B cell (primary cell): ENCODE measurements at regions not wholly inside any gene's neighbourhood (a gene's known extent, or its start where the extent isn't known, plus 50 kb on each side); places are given as distances from the start of the nearest gene placed in this dataset.

Source experiments
- ATAC-seq: fragments of 200-7000 bp; cut with Tn5 transposase; one replicate; pipeline ENCODE4 v1.10.0; 2021; ENCODE audit warnings: low read depth, mild to moderate bottlenecking, moderate number of reproducible peaks, moderate library complexity
- CTCF ChIA-PET: fragments of 350-600 bp; sonication (Branson Sonifier 250); formaldehyde crosslinking; loops from one replicate; lab custom pipeline; 2021; ENCODE audit warnings: antibody characterized with exemption, inconsistent platforms; lab: Charles Lee
- POLR2A ChIA-PET: fragments of 350-600 bp; sonication (Branson Sonifier 250); formaldehyde crosslinking; loops from one replicate; lab custom pipeline; 2021; ENCODE audit warnings: antibody characterized with exemption; lab: Charles Lee
- DNase-seq: peaks from one replicate; pipeline ENCODE4 v3.0.0; 2013
- H2AFZ ChIP-seq: 2 replicates; pipeline ENCODE4 v1.6.1; 2012; ENCODE audit warnings: mild to moderate bottlenecking, low read depth, low read length; ENCODE audit not compliant: insufficient read depth, poor library complexity, severe bottlenecking
- H3K27ac ChIP-seq, 2 donors: 1 replicate in 1 of 2; 2 replicates in 1 of 2; pipeline ENCODE4 v1.5.1; 2012 to 2013; ENCODE audit warnings: low read length in 2 of 2, mild to moderate bottlenecking in 2 of 2, moderate library complexity in 1 of 2
- H3K27me3 ChIP-seq, 4 experiments: fragments of 200-600 bp in 1 of 4; sonication (generic) in 1 of 4; replicated peaks in 1 of 4; 1 replicate in 2 of 4; 2 replicates in 2 of 4; pipeline versions ENCODE4 v1.6.1 to v1.7.0; 2013 to 2016; ENCODE audit warnings: low read length in 3 of 4, mild to moderate bottlenecking in 2 of 4, mixed read lengths in 1 of 4, moderate library complexity in 1 of 4; ENCODE audit not compliant: insufficient read depth in 4 of 4, control insufficient read depth in 3 of 4; ENCODE audit errors: control extremely low read depth in 1 of 4
- H3K36me3 ChIP-seq, 2 experiments: replicated peaks in 1 of 2; 1 replicate in 1 of 2; 2 replicates in 1 of 2; pipeline versions ENCODE4 v1.6.1 to v1.7.1; 2013; ENCODE audit warnings: low read length in 1 of 2; ENCODE audit not compliant: insufficient read depth in 2 of 2, control insufficient read depth in 1 of 2; ENCODE audit errors: control extremely low read depth in 1 of 2, extremely low read depth in 1 of 2
- H3K4me1 ChIP-seq, 2 donors: fragments of 200-600 bp in 1 of 2; sonication (generic) in 1 of 2; 1 replicate in 1 of 2; 2 replicates in 1 of 2; pipeline versions ENCODE4 v1.5.1 to v1.6.1; 2013 to 2017; ENCODE audit warnings: low read length in 2 of 2; ENCODE audit not compliant: control insufficient read depth in 2 of 2, insufficient read depth in 2 of 2
- H3K4me2 ChIP-seq: replicated peaks from 2 replicates; pipeline ENCODE3; 2012; ENCODE audit warnings: mild to moderate bottlenecking, low read depth, low read length; ENCODE audit not compliant: poor library complexity, severe bottlenecking
- H3K4me3 ChIP-seq, 5 experiments: fragments of 200-600 bp in 1 of 5; sonication (generic) in 1 of 5; 1 replicate in 3 of 5; 2 replicates in 2 of 5; pipeline versions ENCODE4 v1.5.1 to v1.7.0; 2011 to 2016; ENCODE audit warnings: low read length in 4 of 5, mild to moderate bottlenecking in 4 of 5, low read depth in 2 of 5, control low read depth in 1 of 5, moderate library complexity in 1 of 5; ENCODE audit not compliant: insufficient read depth in 1 of 5; ENCODE audit errors: control extremely low read depth in 1 of 5, extremely low read depth in 1 of 5
- H3K79me2 ChIP-seq: fragments of 200-600 bp; sonication (generic); one replicate; pipeline ENCODE4 v1.6.0; 2016; ENCODE audit warnings: low read length; ENCODE audit not compliant: control insufficient read depth, insufficient read depth
- H3K9ac ChIP-seq: fragments of 200-600 bp; sonication (generic); 2 replicates; pipeline ENCODE4 v1.6.1; 2017; ENCODE audit warnings: mild to moderate bottlenecking, low read length, moderate library complexity
- H3K9me3 ChIP-seq, 3 donors: one replicate each; pipeline versions ENCODE4 v1.6.1 to v1.7.1; 2013; ENCODE audit warnings: low read length in 2 of 3; ENCODE audit not compliant: control insufficient read depth in 2 of 3, insufficient read depth in 1 of 3; ENCODE audit errors: control extremely low read depth in 1 of 3
- H4K20me1 ChIP-seq: 2 replicates; pipeline ENCODE4 v1.6.0; 2012; ENCODE audit warnings: mild to moderate bottlenecking, low read length; ENCODE audit not compliant: insufficient read depth, control insufficient read depth, poor library complexity, severe bottlenecking
- H3K27ac Mint-ChIP-seq: one replicate; pipeline ENCODE4 v1.8.0; 2021; ENCODE audit warnings: mixed read lengths
- H3K27me3 Mint-ChIP-seq: one replicate; pipeline ENCODE4 v1.8.0; 2021; ENCODE audit warnings: mixed read lengths
- H3K4me1 Mint-ChIP-seq: one replicate; pipeline ENCODE4 v1.8.0; 2021; ENCODE audit warnings: mixed read lengths
- H3K4me3 Mint-ChIP-seq: one replicate; pipeline ENCODE4 v1.8.0; 2021; ENCODE audit warnings: mixed read lengths
- H3K9me3 Mint-ChIP-seq: one replicate; pipeline ENCODE4 v1.8.0; 2022; ENCODE audit warnings: mixed read lengths; ENCODE audit not compliant: insufficient read depth
- EZH2 ChIP-seq: IDR thresholded peaks from 2 replicates; pipeline ENCODE4 v1.6.1; 2012; ENCODE audit warnings: borderline replicate concordance, low read depth, mild to moderate bottlenecking, moderate library complexity, low read length; ENCODE audit not compliant: insufficient read depth, poor library complexity, severe bottlenecking
- WGBS: methylation state at CpG from one replicate; pipeline ENCODE4 v1.1.5; 2013; ENCODE audit warnings: missing lambda C conversion rate; ENCODE audit not compliant: insufficient coverage; 5-methylcytosine and 5-hydroxymethylcytosine counted together
- intact Hi-C: fragments of 100-400 bp; cut with micrococcal nuclease; formaldehyde crosslinking; loops from one replicate; pipeline ENCODE4 v1.10.0; 2022
- TF ChIP-seq, protein P1 (sequence below): fragments of 200-600 bp; IDR thresholded peaks from one replicate; pipeline ENCODE4 v1.8.0; 2022; ENCODE audit warnings: antibody characterized with exemption, mild to moderate bottlenecking

DNA sequence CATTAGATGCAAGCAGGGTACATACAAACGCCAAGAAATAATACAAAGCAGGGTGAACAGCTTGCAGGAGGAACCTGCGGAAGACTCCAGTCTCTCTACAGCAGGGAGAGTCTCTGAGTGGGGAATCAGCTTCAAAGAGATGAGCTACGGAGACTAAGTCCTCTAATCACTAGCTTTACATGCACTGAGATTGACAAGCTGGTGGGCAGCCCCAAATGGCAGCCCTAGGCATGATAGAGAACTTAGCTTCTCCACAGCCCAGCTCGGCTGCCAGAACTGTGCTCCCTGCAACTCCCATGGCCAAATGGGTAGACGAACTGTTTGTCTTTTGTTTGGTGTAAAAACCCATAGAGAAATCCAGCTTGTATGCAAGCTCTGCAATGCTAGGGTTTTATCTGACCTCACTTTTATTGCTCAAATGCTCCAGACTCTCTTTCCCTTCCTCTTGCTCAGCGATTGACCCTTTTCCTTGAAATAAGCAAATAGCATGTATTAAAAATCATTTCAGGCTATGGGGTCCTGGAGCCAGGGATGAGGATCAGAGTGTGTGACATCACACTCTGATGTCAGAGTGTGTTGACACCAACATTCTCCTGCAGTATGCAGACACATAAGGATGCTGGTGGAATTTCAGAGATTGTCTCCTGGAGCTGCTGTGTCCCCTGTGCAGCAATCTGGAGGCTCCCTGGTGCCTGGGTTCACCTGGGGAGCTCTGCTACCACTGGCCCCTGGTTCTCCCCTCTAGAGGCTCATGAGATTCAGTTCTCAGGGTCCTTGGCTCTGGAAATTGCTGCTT lies 238.5 kb downstream of the TTLL7 start:
- peak overlapping the region; percentile 4 for H2AFZ ChIP-seq
- TF ChIP-seq EZH2 = no peak
- TF ChIP-seq, protein P1, sequence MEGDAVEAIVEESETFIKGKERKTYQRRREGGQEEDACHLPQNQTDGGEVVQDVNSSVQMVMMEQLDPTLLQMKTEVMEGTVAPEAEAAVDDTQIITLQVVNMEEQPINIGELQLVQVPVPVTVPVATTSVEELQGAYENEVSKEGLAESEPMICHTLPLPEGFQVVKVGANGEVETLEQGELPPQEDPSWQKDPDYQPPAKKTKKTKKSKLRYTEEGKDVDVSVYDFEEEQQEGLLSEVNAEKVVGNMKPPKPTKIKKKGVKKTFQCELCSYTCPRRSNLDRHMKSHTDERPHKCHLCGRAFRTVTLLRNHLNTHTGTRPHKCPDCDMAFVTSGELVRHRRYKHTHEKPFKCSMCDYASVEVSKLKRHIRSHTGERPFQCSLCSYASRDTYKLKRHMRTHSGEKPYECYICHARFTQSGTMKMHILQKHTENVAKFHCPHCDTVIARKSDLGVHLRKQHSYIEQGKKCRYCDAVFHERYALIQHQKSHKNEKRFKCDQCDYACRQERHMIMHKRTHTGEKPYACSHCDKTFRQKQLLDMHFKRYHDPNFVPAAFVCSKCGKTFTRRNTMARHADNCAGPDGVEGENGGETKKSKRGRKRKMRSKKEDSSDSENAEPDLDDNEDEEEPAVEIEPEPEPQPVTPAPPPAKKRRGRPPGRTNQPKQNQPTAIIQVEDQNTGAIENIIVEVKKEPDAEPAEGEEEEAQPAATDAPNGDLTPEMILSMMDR = no peak
- peak overlapping the region; percentile 68 for H3K4me3 Mint-ChIP-seq

More for the DNA sequence above, 238.5 kb downstream of the TTLL7 start:
- no peaks in the 10 kb centered on the region for H3K27me3 ChIP-seq
- no peaks in the 10 kb centered on the region for H4K20me1 ChIP-seq
- peaks cover 27 to 40% of the 10 kb centered on the region in 2 donors for H3K4me1 ChIP-seq
- intact Hi-C loops = loop anchor here (5.0 to 10.0 kb wide), 3 partner anchors 68 to 256 kb away; no protein-coding TSS in a partner anchor
- ATAC-seq (peak; percentile 18), DNase-seq (no peak)
- ChIA-PET POLR2A (no interaction called here), CTCF (interaction anchor here (0.6 to 1.1 kb wide), 4 partner anchors 10 to 1184 kb away, joined by 3 to 4 read pairs (median 3); no protein-coding TSS in a partner anchor)
- H3K4me2 ChIP-seq = peak overlapping the region; percentile 46
- H3K36me3 ChIP-seq = no peaks in the 10 kb centered on the region
- WGBS = 93% methylated on average over 4 of the region's 6 CpGs
- peak overlapping the region; percentile 21 to 32 for H3K27ac ChIP-seq
- Mint-ChIP-seq H3K27me3 (no peaks in the 10 kb centered on the region), H3K9me3 (no peaks in the 10 kb centered on the region), H3K4me1 (peaks cover 43% of the 10 kb centered on the region), H3K27ac (peak overlapping the region; percentile 12)
- no peaks in the 10 kb centered on the region for H3K9me3 ChIP-seq
- H3K4me3 ChIP-seq = no peak overlapping the region
- no peak overlapping the region for H3K9ac ChIP-seq
- H3K79me2 ChIP-seq = no peaks in the 10 kb centered on the region
